H1 (cell line): ENCODE measurements at regions not wholly inside any gene's neighbourhood (a gene's known extent, or its start where the extent isn't known, plus 50 kb on each side); places are given as distances from the start of the nearest gene placed in this dataset.

ENCODE experiments used
- CTCF ChIA-PET: fragments of 300-600 bp; sonication (Branson Sonifier 250); formaldehyde crosslinking; loops from one replicate; lab custom pipeline; 2021; ENCODE audit not compliant: partially characterized antibody; lab: Charles Lee
- POLR2A ChIA-PET: fragments of 300-600 bp; sonication (Branson Sonifier 250); formaldehyde crosslinking; loops from one replicate; lab custom pipeline; 2021; ENCODE audit warnings: inconsistent platforms; ENCODE audit not compliant: partially characterized antibody; lab: Charles Lee
- DNase-seq, 2 experiments: peaks; one replicate each; pipeline versions ENCODE4 v3.0.0 to v3.0.0-alpha.2; 2010 to 2022; ENCODE audit warnings: low spot score in 2 of 2, low read depth in 1 of 2, mixed read lengths in 1 of 2
- FAIRE-seq: peaks from 2 replicates; lab custom pipeline; 2011; peaks lifted over from hg19 to GRCh38; lab: Jason Lieb, UNC
- H2AFZ ChIP-seq: 2 replicates; pipeline ENCODE4 v1.8.1; 2012; ENCODE audit warnings: low read length, inconsistent platforms
- H2AK5ac ChIP-seq: 2 replicates; pipeline ENCODE4 v1.6.1; 2013; ENCODE audit warnings: low read depth, low read length
- H2BK120ac ChIP-seq: replicated peaks from 2 replicates; pipeline ENCODE3; 2013; ENCODE audit warnings: low read depth, low read length, inconsistent platforms
- H2BK12ac ChIP-seq: 2 replicates; pipeline ENCODE4 v1.6.1; 2013; ENCODE audit warnings: low read depth, low read length
- H2BK15ac ChIP-seq: 2 replicates; pipeline ENCODE4 v1.6.1; 2013; ENCODE audit warnings: low read length
- H2BK20ac ChIP-seq: 2 replicates; pipeline ENCODE4 v1.6.1; 2013; ENCODE audit warnings: low read length
- H2BK5ac ChIP-seq: 2 replicates; pipeline ENCODE4 v1.6.1; 2013; ENCODE audit warnings: low read depth, low read length
- H3K14ac ChIP-seq: 2 replicates; pipeline ENCODE4 v1.6.1; 2013; ENCODE audit warnings: inconsistent platforms; ENCODE audit not compliant: insufficient read length
- H3K18ac ChIP-seq: 2 replicates; pipeline ENCODE4 v1.6.1; 2013; ENCODE audit warnings: low read length; ENCODE audit errors: extremely low read depth
- H3K23ac ChIP-seq: 2 replicates; pipeline ENCODE4 v1.6.1; 2013; ENCODE audit warnings: inconsistent platforms; ENCODE audit not compliant: insufficient read length
- H3K23me2 ChIP-seq: 2 replicates; pipeline ENCODE4 v1.6.1; 2013; ENCODE audit warnings: low read depth, low read length
- H3K27ac ChIP-seq: 2 replicates; pipeline ENCODE4 v1.6.1; 2011; ENCODE audit warnings: low read depth, low read length, inconsistent platforms
- H3K27me3 ChIP-seq, 4 experiments: replicated peaks in 1 of 4; 1 replicate in 1 of 4; 2 replicates in 3 of 4; pipeline versions ENCODE4 v1.6.1 to v1.8.1; 2011 to 2013; ENCODE audit warnings: low read length in 3 of 4, mild to moderate bottlenecking in 3 of 4, inconsistent platforms in 2 of 4, mixed read lengths in 2 of 4, moderate library complexity in 1 of 4; ENCODE audit not compliant: control insufficient read depth in 3 of 4, insufficient read depth in 3 of 4; ENCODE audit errors: extremely low read depth in 1 of 4
- H3K36me3 ChIP-seq, 4 experiments: 2 replicates each; pipeline versions ENCODE4 v1.6.1 to v1.8.1; 2011 to 2013; ENCODE audit warnings: mild to moderate bottlenecking in 4 of 4, low read length in 3 of 4, moderate library complexity in 2 of 4, control low read depth in 1 of 4, inconsistent platforms in 1 of 4; ENCODE audit not compliant: insufficient read depth in 4 of 4, control insufficient read depth in 2 of 4
- H3K4ac ChIP-seq: replicated peaks from 2 replicates; pipeline ENCODE3; 2013; ENCODE audit warnings: low read length, low read depth, mixed read lengths, inconsistent platforms; ENCODE audit not compliant: insufficient read length
- H3K4me1 ChIP-seq, 4 experiments: replicated peaks in 1 of 4; 1 replicate in 1 of 4; 2 replicates in 3 of 4; pipeline versions ENCODE4 v1.6.1 to v1.8.1; 2011 to 2013; ENCODE audit warnings: low read length in 3 of 4, inconsistent platforms in 2 of 4, mixed read lengths in 1 of 4; ENCODE audit not compliant: insufficient read depth in 4 of 4, control insufficient read depth in 3 of 4
- H3K4me2 ChIP-seq, 2 experiments: 2 replicates each; pipeline versions ENCODE4 v1.6.1 to v1.8.1; 2011 to 2013; ENCODE audit warnings: low read depth in 2 of 2, low read length in 2 of 2, control low read depth in 1 of 2, inconsistent platforms in 1 of 2, mild to moderate bottlenecking in 1 of 2; ENCODE audit not compliant: insufficient read depth in 1 of 2
- H3K4me3 ChIP-seq, 4 experiments: fragments of 200-600, 300-600 bp in 1 of 4; sonication (generic), shearing (Covaris generic), sonication (Bioruptor Twin) in 1 of 4; 2 replicates each; pipeline versions ENCODE4 v1.5.1 to v1.8.1; 2011 to 2016; ENCODE audit warnings: low read length in 4 of 4, low read depth in 3 of 4, control low read depth in 2 of 4, inconsistent platforms in 2 of 4, mild to moderate bottlenecking in 2 of 4, mixed read lengths in 1 of 4, moderate library complexity in 1 of 4; ENCODE audit not compliant: insufficient read depth in 2 of 4; ENCODE audit errors: extremely low read depth in 1 of 4
- H3K56ac ChIP-seq: replicated peaks from 2 replicates; pipeline ENCODE3; 2013; ENCODE audit warnings: low read depth, mild to moderate bottlenecking, mixed read lengths, low read length, inconsistent platforms; ENCODE audit not compliant: insufficient read length
- H3K79me1 ChIP-seq: 2 replicates; pipeline ENCODE4 v1.6.1; 2013; ENCODE audit warnings: low read depth, low read length, control low read depth
- H3K79me2 ChIP-seq, 2 experiments: 2 replicates each; pipeline versions ENCODE4 v1.6.1 to v1.8.1; 2012 to 2013; ENCODE audit warnings: low read length in 2 of 2, mild to moderate bottlenecking in 2 of 2, inconsistent platforms in 1 of 2; ENCODE audit not compliant: insufficient read depth in 2 of 2, control insufficient read depth in 1 of 2
- H3K9ac ChIP-seq, 4 experiments: replicated peaks in 1 of 4; 1 replicate in 1 of 4; 2 replicates in 3 of 4; pipeline versions ENCODE4 v1.6.1 to v1.8.1; 2011 to 2013; ENCODE audit warnings: low read depth in 3 of 4, low read length in 3 of 4, control low read depth in 2 of 4, mild to moderate bottlenecking in 2 of 4, moderate library complexity in 2 of 4, inconsistent platforms in 1 of 4; ENCODE audit errors: extremely low read depth in 1 of 4
- H3K9me3 ChIP-seq, 2 experiments: 2 replicates each; pipeline versions ENCODE4 v1.6.1 to v1.8.1; 2012 to 2013; ENCODE audit warnings: mild to moderate bottlenecking in 2 of 2, moderate library complexity in 2 of 2, control low read depth in 1 of 2, inconsistent platforms in 1 of 2, low read depth in 1 of 2, low read length in 1 of 2, mixed read lengths in 1 of 2; ENCODE audit not compliant: insufficient read depth in 2 of 2
- H4K20me1 ChIP-seq, 2 experiments: replicated peaks in 1 of 2; 2 replicates each; pipeline versions ENCODE3 to v1.8.1; 2011 to 2013; ENCODE audit warnings: inconsistent platforms in 2 of 2, low read length in 2 of 2, mild to moderate bottlenecking in 1 of 2; ENCODE audit not compliant: insufficient read depth in 2 of 2, control insufficient read depth in 1 of 2
- H4K5ac ChIP-seq: 2 replicates; pipeline ENCODE4 v1.6.1; 2013; ENCODE audit warnings: low read length, low read depth, mixed read lengths, inconsistent platforms; ENCODE audit not compliant: insufficient read length
- H4K8ac ChIP-seq: 2 replicates; pipeline ENCODE4 v1.8.0; 2013; ENCODE audit warnings: mild to moderate bottlenecking, moderate library complexity, low read length, inconsistent platforms; ENCODE audit not compliant: insufficient read depth; ENCODE audit errors: extremely low read depth
- H4K91ac ChIP-seq: replicated peaks from 2 replicates; pipeline ENCODE3; 2013; ENCODE audit warnings: low read length, mixed read lengths, inconsistent platforms; ENCODE audit not compliant: insufficient read length
- ATF2 ChIP-seq: IDR thresholded peaks from 2 replicates; pipeline ENCODE4 v1.6.1; 2012; ENCODE audit warnings: low read length, inconsistent platforms
- BACH1 ChIP-seq: IDR thresholded peaks from 2 replicates; pipeline ENCODE4 v1.6.1; 2012; ENCODE audit warnings: low read length, improper control_type of control experiment
- CEBPB ChIP-seq: IDR thresholded peaks from 2 replicates; pipeline ENCODE4 v1.6.1; 2012; ENCODE audit warnings: low read depth, low read length
- CHD1 ChIP-seq: IDR thresholded peaks from 2 replicates; pipeline ENCODE4 v1.6.1; 2012; ENCODE audit warnings: low read depth, low read length, improper control_type of control experiment
- EP300 ChIP-seq, 2 experiments: IDR thresholded peaks; 1 replicate in 1 of 2; 2 replicates in 1 of 2; pipeline ENCODE4 v1.6.1; 2011 to 2012; ENCODE audit warnings: low read depth in 2 of 2, low read length in 2 of 2, mild to moderate bottlenecking in 2 of 2, borderline replicate concordance in 1 of 2, inconsistent platforms in 1 of 2, moderate library complexity in 1 of 2
- GTF2F1 ChIP-seq: IDR thresholded peaks from 2 replicates; pipeline ENCODE4 v1.6.1; 2012; ENCODE audit warnings: low read depth, low read length, improper control_type of control experiment, borderline replicate concordance
- NANOG ChIP-seq: IDR thresholded peaks from 2 replicates; pipeline ENCODE4 v1.6.1; 2011; ENCODE audit warnings: low read length, low read depth, mild to moderate bottlenecking, inconsistent platforms; ENCODE audit not compliant: insufficient read depth, poor library complexity, severe bottlenecking
- POU5F1 ChIP-seq: IDR thresholded peaks from 2 replicates; pipeline ENCODE4 v1.6.1; 2011; ENCODE audit warnings: low read depth, mild to moderate bottlenecking, low read length, moderate library complexity
- RAD21 ChIP-seq, 2 experiments: IDR thresholded peaks in 1 of 2; conservative IDR thresholded peaks in 1 of 2; 2 replicates each; pipeline ENCODE4 v1.6.1; 2011; ENCODE audit warnings: low read depth in 2 of 2, low read length in 2 of 2, improper control_type of control experiment in 1 of 2, inconsistent platforms in 1 of 2, mild to moderate bottlenecking in 1 of 2, moderate library complexity in 1 of 2
- RNF2 ChIP-seq: fragments of 200-900, 300-1000 bp; sonication (generic); IDR thresholded peaks from 2 replicates; pipeline ENCODE4 v1.7.1; 2016; ENCODE audit warnings: borderline replicate concordance, low read depth, mild to moderate bottlenecking, antibody characterized with exemption, low read length; ENCODE audit not compliant: poor library complexity, severe bottlenecking; ENCODE audit errors: missing control alignments
- SUZ12 ChIP-seq: fragments of 200-600 bp; sonication (generic); IDR thresholded peaks from 2 replicates; pipeline ENCODE4 v1.6.1; 2012; ENCODE audit warnings: mild to moderate bottlenecking, inconsistent platforms, low read length, moderate library complexity, mixed read lengths
- WGBS, 2 experiments: shearing (Covaris generic) in 1 of 2; methylation state at CpG; one replicate each; pipeline versions ENCODE4 v1.1.6 to v1.1.7; 2013 to 2015; ENCODE audit warnings: low lambda C conversion rate in 2 of 2, mixed read lengths in 2 of 2, inconsistent platforms in 1 of 2, low coverage in 1 of 2, missing lambda C conversion rate in 1 of 2; ENCODE audit not compliant: insufficient replicate concordance in 2 of 2, insufficient coverage in 1 of 2, insufficient read length in 1 of 2; ENCODE audit errors: extremely low coverage in 1 of 2, missing lambda C conversion rate in 1 of 2; 5-methylcytosine and 5-hydroxymethylcytosine counted together

GRCh38 chr4:101417046-101417445 lies 69.7 kb upstream of the PPP3CA start:
- no peak overlapping the region for H3K23ac ChIP-seq
- no peak overlapping the region for H3K27ac ChIP-seq
- DNase-seq, result no peak
- no peak overlapping the region for H3K4ac ChIP-seq
- WGBS, 2 experiments, result 93% methylated on average over 6 of the region's 6 CpGs; no CpG with 5 or more reads in 1 of the 2 experiments
- H3K14ac ChIP-seq, result no peak overlapping the region
- no peak overlapping the region for H2BK12ac ChIP-seq
- H3K4me3 ChIP-seq, result no peak overlapping the region
- H3K56ac ChIP-seq, result no peak overlapping the region
- CTCF ChIA-PET, result interaction anchor here (1.0 kb wide), 1 partner anchor 248 kb away, joined by 3 read pairs; no protein-coding TSS in a partner anchor
- no peak overlapping the region for H3K4me2 ChIP-seq
- no peak for FAIRE-seq
- no peaks in the 10 kb centered on the region for H3K23me2 ChIP-seq
- H2AFZ ChIP-seq, result no peak overlapping the region; the same call in 1 of the 2 replicates
- H2AK5ac ChIP-seq, result no peak overlapping the region
- no peaks in the 10 kb centered on the region for H3K79me1 ChIP-seq
- no peak overlapping the region for H2BK20ac ChIP-seq
- H3K79me2 ChIP-seq, result no peaks in the 10 kb centered on the region
- no peaks in the 10 kb centered on the region for H3K36me3 ChIP-seq
- no peak overlapping the region for H2BK120ac ChIP-seq
- no peak overlapping the region for H4K5ac ChIP-seq
- no peak overlapping the region for H2BK5ac ChIP-seq
- H3K9ac ChIP-seq, result no peak overlapping the region
- H4K20me1 ChIP-seq, result no peaks in the 10 kb centered on the region
- POLR2A ChIA-PET, result no interaction called here
- no peak overlapping the region for H2BK15ac ChIP-seq
- H4K8ac ChIP-seq, result no peak overlapping the region
- no peak overlapping the region for H4K91ac ChIP-seq
- TF ChIP-seq CEBPB (no peak), GTF2F1 (no peak), RNF2 (no peak), NANOG (no peak), EP300 (IDR thresholded peaks at IDR 0.05; ENCODE audit: borderline replicate concordance in 1 of 2, low read depth in 2 of 2, low read length in 2 of 2) (no peak), SUZ12 (no peak), RAD21 (IDR thresholded peaks at IDR 0.05 in 1 of 2, conservative IDR thresholded peaks at IDR 0.05 in 1 of 2; ENCODE audit: low read depth in 2 of 2, low read length in 2 of 2) (no peak), CHD1 (no peak), BACH1 (no peak), ATF2 (no peak), POU5F1 (no peak)
- no peaks in the 10 kb centered on the region for H3K9me3 ChIP-seq
- no peak overlapping the region for H3K18ac ChIP-seq
- no peaks in the 10 kb centered on the region for H3K27me3 ChIP-seq
- peaks cover 0 to 8% (median 0%) of the 10 kb centered on the region in 4 experiments; a peak in 1 of 7 replicates for H3K4me1 ChIP-seq
